GM12892 (cell line): ENCODE measurements at regions not wholly inside any gene's neighbourhood (a gene's known extent, or its start where the extent isn't known, plus 50 kb on each side); places are given as distances from the start of the nearest gene placed in this dataset.

ENCODE experiments used
- POLR2A ChIP-seq: IDR thresholded peaks from 2 replicates; pipeline ENCODE4 v1.6.1; 2011; ENCODE audit warnings: low read depth, low read length, control low read depth
- POLR2AphosphoS5 ChIP-seq: IDR thresholded peaks from 2 replicates; pipeline ENCODE4 v1.6.1; 2011; ENCODE audit warnings: low read depth, low read length, control low read depth

GRCh38 chr11:115065314-115065713 is 387.0 kb downstream of the NXPE2 start:
- no peak for TF ChIP-seq POLR2AphosphoS5
- no peak for TF ChIP-seq POLR2A
